ENCODE measurements at regions not wholly inside any gene's neighbourhood (a gene's known extent, or its start where the extent isn't known, plus 50 kb on each side); places are given as distances from the start of the nearest gene placed in this dataset.
"Not testable (repeated sequence)": the region's sequence is repeated elsewhere in the genome, so short reads cannot be mapped to it uniquely, and the experiment has no call there.

- no peak overlapping the region for H3K4me3 Mint-ChIP-seq
- H3K27me3 Mint-ChIP-seq, result no peaks in the 10 kb centered on the region
- H3K36me3 Mint-ChIP-seq (ENCODE audit: low read depth), result no peaks in the 10 kb centered on the region
- POLR2A ChIA-PET, result no interaction called here
- CTCF ChIA-PET, result interaction anchor here (0.6 kb wide), 1 partner anchor 20 kb away, joined by 3 read pairs; no protein-coding TSS in a partner anchor
- peaks cover 11% of the 10 kb centered on the region for H3K9me3 Mint-ChIP-seq (ENCODE audit: low read depth)
- intact Hi-C loops (cut with DNase I, micrococcal nuclease), result no loop called here
- H3K27ac Mint-ChIP-seq, result no peak overlapping the region
- no peaks in the 10 kb centered on the region for H3K4me1 Mint-ChIP-seq
- DNase-seq (no peak), ATAC-seq (no peak)
Observed at GRCh38 chr9:22742401-22742800, 295.8 kb downstream of the DMRTA1 start.

GRCh38 chr9:22773501-22774220, 327.0 kb downstream of the DMRTA1 start:
- peaks cover 10% of the 10 kb centered on the region for H3K9me3 Mint-ChIP-seq (ENCODE audit: low read depth)
- DNase-seq, result no peak
- intact Hi-C loops (cut with DNase I, micrococcal nuclease), result no loop called here
- no peak overlapping the region for H3K27ac Mint-ChIP-seq
- ChIA-PET CTCF (interaction anchor here (0.6 to 0.9 kb wide), 2 partner anchors 10 to 560 kb away, joined by 3 read pairs; no protein-coding TSS in a partner anchor), POLR2A (no interaction called here)
- ATAC-seq, result no peak
- H3K4me1 Mint-ChIP-seq, result no peaks in the 10 kb centered on the region
- no peaks in the 10 kb centered on the region for H3K27me3 Mint-ChIP-seq
- no peak overlapping the region for H3K4me3 Mint-ChIP-seq
- H3K36me3 Mint-ChIP-seq (ENCODE audit: low read depth), result no peaks in the 10 kb centered on the region

GRCh38 chr9:22790329-22790728, 343.7 kb downstream of the DMRTA1 start:
- Mint-ChIP-seq H3K9me3 (ENCODE audit: low read depth) (peaks cover 12% of the 10 kb centered on the region), H3K27ac (no peak overlapping the region), H3K27me3 (no peaks in the 10 kb centered on the region), H3K4me1 (no peaks in the 10 kb centered on the region), H3K4me3 (no peak overlapping the region), H3K36me3 (ENCODE audit: low read depth) (no peaks in the 10 kb centered on the region)
- intact Hi-C loops (cut with DNase I, micrococcal nuclease), result no loop called here
- POLR2A ChIA-PET, result no interaction called here
- ATAC-seq, result no peak
- CTCF ChIA-PET, result no interaction called here
- no peak for DNase-seq

- Mint-ChIP-seq H3K4me3 (no peak overlapping the region), H3K27me3 (no peaks in the 10 kb centered on the region), H3K4me1 (no peaks in the 10 kb centered on the region), H3K27ac (no peak overlapping the region), H3K36me3 (ENCODE audit: low read depth) (no peaks in the 10 kb centered on the region), H3K9me3 (ENCODE audit: low read depth) (peaks cover 4% of the 10 kb centered on the region)
- ChIA-PET POLR2A (no interaction called here), CTCF (no interaction called here)
- intact Hi-C loops (cut with DNase I, micrococcal nuclease), result no loop called here
- DNase-seq (no peak), ATAC-seq (no peak)
Observed at GRCh38 chr9:22808876-22809275, 362.3 kb downstream of the DMRTA1 start.

GRCh38 chr9:22809371-22809770, 362.7 kb downstream of the DMRTA1 start:
- no peak for DNase-seq
- intact Hi-C loops (cut with DNase I, micrococcal nuclease), result no loop called here
- H3K4me1 Mint-ChIP-seq, result no peaks in the 10 kb centered on the region
- no peak overlapping the region for H3K4me3 Mint-ChIP-seq
- H3K27ac Mint-ChIP-seq, result no peak overlapping the region
- no peak for ATAC-seq
- peaks cover 4% of the 10 kb centered on the region for H3K9me3 Mint-ChIP-seq (ENCODE audit: low read depth)
- POLR2A ChIA-PET, result no interaction called here
- CTCF ChIA-PET, result no interaction called here
- H3K36me3 Mint-ChIP-seq (ENCODE audit: low read depth), result no peaks in the 10 kb centered on the region
- H3K27me3 Mint-ChIP-seq, result no peaks in the 10 kb centered on the region

- Mint-ChIP-seq H3K4me3 (no peak overlapping the region), H3K9me3 (ENCODE audit: low read depth) (peaks cover 2% of the 10 kb centered on the region), H3K27ac (no peak overlapping the region), H3K4me1 (no peaks in the 10 kb centered on the region), H3K36me3 (ENCODE audit: low read depth) (no peaks in the 10 kb centered on the region), H3K27me3 (no peaks in the 10 kb centered on the region)
- no peak for ATAC-seq
- ChIA-PET CTCF (interaction anchor here (1.2 kb wide), 1 partner anchor 11 kb away, joined by 8 read pairs; no protein-coding TSS in a partner anchor), POLR2A (no interaction called here)
- intact Hi-C loops (cut with DNase I, micrococcal nuclease), result no loop called here
- no peak for DNase-seq
Observed at GRCh38 chr9:22813529-22813928, 366.9 kb downstream of the DMRTA1 start.

GRCh38 chr9:22815246-22815645, 368.6 kb downstream of the DMRTA1 start:
- ATAC-seq, result no peak
- Mint-ChIP-seq H3K36me3 (ENCODE audit: low read depth) (no peaks in the 10 kb centered on the region), H3K27me3 (no peaks in the 10 kb centered on the region), H3K4me1 (no peaks in the 10 kb centered on the region), H3K4me3 (no peak overlapping the region), H3K9me3 (ENCODE audit: low read depth) (peaks cover 7% of the 10 kb centered on the region), H3K27ac (no peak overlapping the region)
- CTCF ChIA-PET, result no interaction called here
- intact Hi-C loops (cut with DNase I, micrococcal nuclease), result no loop called here
- DNase-seq, result no peak
- POLR2A ChIA-PET, result interaction anchor here (0.7 kb wide), 1 partner anchor 120 kb away, joined by 8 read pairs; no protein-coding TSS in a partner anchor

GRCh38 chr9:22817181-22817580, 370.6 kb downstream of the DMRTA1 start:
- no peaks in the 10 kb centered on the region for H3K4me1 Mint-ChIP-seq
- no peak overlapping the region for H3K27ac Mint-ChIP-seq
- no peaks in the 10 kb centered on the region for H3K27me3 Mint-ChIP-seq
- peaks cover 11% of the 10 kb centered on the region for H3K9me3 Mint-ChIP-seq (ENCODE audit: low read depth)
- ChIA-PET POLR2A (no interaction called here), CTCF (interaction anchor here (0.8 kb wide), 1 partner anchor 1892 kb away, joined by 3 read pairs; no protein-coding TSS in a partner anchor)
- intact Hi-C loops (cut with DNase I, micrococcal nuclease), result no loop called here
- ATAC-seq (no peak), DNase-seq (no peak)
- no peaks in the 10 kb centered on the region for H3K36me3 Mint-ChIP-seq (ENCODE audit: low read depth)
- no peak overlapping the region for H3K4me3 Mint-ChIP-seq

- no peaks in the 10 kb centered on the region for H3K4me1 Mint-ChIP-seq
- ATAC-seq (no peak), DNase-seq (no peak)
- no peak overlapping the region for H3K4me3 Mint-ChIP-seq
- peaks cover 16% of the 10 kb centered on the region for H3K9me3 Mint-ChIP-seq (ENCODE audit: low read depth)
- POLR2A ChIA-PET, result no interaction called here
- H3K27me3 Mint-ChIP-seq, result no peaks in the 10 kb centered on the region
- CTCF ChIA-PET, result no interaction called here
- intact Hi-C loops (cut with DNase I, micrococcal nuclease), result no loop called here
- no peaks in the 10 kb centered on the region for H3K36me3 Mint-ChIP-seq (ENCODE audit: low read depth)
- H3K27ac Mint-ChIP-seq, result no peak overlapping the region
Observed at GRCh38 chr9:22829236-22829635, 382.6 kb downstream of the DMRTA1 start.

- intact Hi-C loops (cut with DNase I, micrococcal nuclease), result no loop called here
- ATAC-seq (no peak), DNase-seq (no peak)
- Mint-ChIP-seq H3K4me3 (no peak overlapping the region), H3K9me3 (ENCODE audit: low read depth) (peaks cover 6% of the 10 kb centered on the region), H3K36me3 (ENCODE audit: low read depth) (no peaks in the 10 kb centered on the region), H3K27me3 (no peaks in the 10 kb centered on the region), H3K4me1 (no peaks in the 10 kb centered on the region), H3K27ac (no peak overlapping the region)
- CTCF ChIA-PET, result interaction anchor here (0.6 kb wide), 1 partner anchor 1003 kb away, joined by 3 read pairs; no protein-coding TSS in a partner anchor
- POLR2A ChIA-PET, result no interaction called here
Observed at GRCh38 chr9:22838266-22838665, 391.6 kb downstream of the DMRTA1 start.

GRCh38 chr9:22840641-22841040, 394.0 kb downstream of the DMRTA1 start:
- ATAC-seq (no peak), DNase-seq (no peak)
- intact Hi-C loops (cut with DNase I, micrococcal nuclease), result no loop called here
- Mint-ChIP-seq H3K36me3 (ENCODE audit: low read depth) (no peaks in the 10 kb centered on the region), H3K27me3 (no peaks in the 10 kb centered on the region), H3K9me3 (ENCODE audit: low read depth) (peaks cover 12% of the 10 kb centered on the region), H3K4me1 (no peaks in the 10 kb centered on the region), H3K27ac (no peak overlapping the region), H3K4me3 (no peak overlapping the region)
- ChIA-PET CTCF (no interaction called here), POLR2A (no interaction called here)

- intact Hi-C loops (cut with DNase I, micrococcal nuclease); DNase-seq; H3K27ac Mint-ChIP-seq; CTCF ChIA-PET; POLR2A ChIA-PET; H3K4me3 Mint-ChIP-seq; ATAC-seq; H3K36me3 Mint-ChIP-seq (ENCODE audit: low read depth); H3K27me3 Mint-ChIP-seq; H3K4me1 Mint-ChIP-seq: not testable (repeated sequence)
- peaks cover 26% of the 10 kb centered on the region for H3K9me3 Mint-ChIP-seq (ENCODE audit: low read depth)
Observed at GRCh38 chr9:22845243-22845642, 398.6 kb downstream of the DMRTA1 start.
